Central memory CD8-positive, alpha-beta T cell (primary cell): ENCODE measurements at regions not wholly inside any gene's neighbourhood (a gene's known extent, or its start where the extent isn't known, plus 50 kb on each side); places are given as distances from the start of the nearest gene placed in this dataset.
A peak's percentile ranks its signal among the peaks of the same experiment; 100 is the strongest.

Experiments used
- ATAC-seq: fragments of 150-1000 bp; cut with Tn5 transposase; replicated peaks from 2 replicates; pipeline ENCODE4 v1.10.0; 2022; ENCODE audit warnings: mild to moderate bottlenecking, moderate FRiP score, moderate number of reproducible peaks; ENCODE audit not compliant: poor library complexity, severe bottlenecking; ENCODE audit errors: extremely low read depth
- DNase-seq, 2 donors: peaks; one replicate each; pipeline ENCODE4 v3.0.0; 2021; ENCODE audit warnings: low spot score in 2 of 2
- H3K27ac Mint-ChIP-seq: one replicate; pipeline ENCODE4 v1.8.0; 2022; ENCODE audit warnings: low read depth, mild to moderate bottlenecking, moderate library complexity, mixed read lengths
- H3K27me3 Mint-ChIP-seq: one replicate; pipeline ENCODE4 v1.8.0; 2022; ENCODE audit warnings: mixed read lengths
- H3K36me3 Mint-ChIP-seq: one replicate; pipeline ENCODE4 v1.8.0; 2022; ENCODE audit warnings: mild to moderate bottlenecking, moderate library complexity, mixed read lengths; ENCODE audit not compliant: insufficient read depth
- H3K4me1 Mint-ChIP-seq: one replicate; pipeline ENCODE4 v1.8.0; 2022; ENCODE audit warnings: mixed read lengths
- H3K4me3 Mint-ChIP-seq: one replicate; pipeline ENCODE4 v1.8.0; 2022; ENCODE audit warnings: mild to moderate bottlenecking, moderate library complexity, mixed read lengths
- H3K9me3 Mint-ChIP-seq: one replicate; pipeline ENCODE4 v1.8.0; 2022; ENCODE audit warnings: mixed read lengths

DNA sequence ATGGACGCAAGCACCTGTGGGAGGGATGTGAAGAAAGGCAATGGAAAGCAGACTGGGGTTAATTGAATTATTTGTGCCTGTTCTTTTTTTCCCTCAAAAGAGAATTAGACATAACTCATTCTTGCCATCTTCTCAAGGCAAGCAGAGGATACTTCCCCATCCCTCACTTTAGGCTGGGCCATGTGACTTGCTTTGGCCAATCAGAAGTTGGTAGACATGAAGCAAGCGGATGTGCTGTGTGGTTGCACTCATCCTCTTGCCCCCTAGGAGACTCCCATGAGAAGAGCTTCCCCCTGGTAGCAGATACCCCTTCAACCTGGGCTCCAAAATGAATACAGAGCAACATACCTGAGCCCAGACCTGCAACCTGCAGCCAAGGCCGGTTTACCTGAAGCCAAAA is 124.4 kb upstream of the ZC3H12C start:
- no peak overlapping the region for H3K27ac Mint-ChIP-seq
- ATAC-seq (no peak), DNase-seq (no peak)
- H3K36me3 Mint-ChIP-seq, result no peaks in the 10 kb centered on the region
- no peak overlapping the region for H3K4me3 Mint-ChIP-seq
- no peaks in the 10 kb centered on the region for H3K4me1 Mint-ChIP-seq
- H3K27me3 Mint-ChIP-seq, result no peaks in the 10 kb centered on the region
- H3K9me3 Mint-ChIP-seq, result peaks cover 4% of the 10 kb centered on the region

DNA sequence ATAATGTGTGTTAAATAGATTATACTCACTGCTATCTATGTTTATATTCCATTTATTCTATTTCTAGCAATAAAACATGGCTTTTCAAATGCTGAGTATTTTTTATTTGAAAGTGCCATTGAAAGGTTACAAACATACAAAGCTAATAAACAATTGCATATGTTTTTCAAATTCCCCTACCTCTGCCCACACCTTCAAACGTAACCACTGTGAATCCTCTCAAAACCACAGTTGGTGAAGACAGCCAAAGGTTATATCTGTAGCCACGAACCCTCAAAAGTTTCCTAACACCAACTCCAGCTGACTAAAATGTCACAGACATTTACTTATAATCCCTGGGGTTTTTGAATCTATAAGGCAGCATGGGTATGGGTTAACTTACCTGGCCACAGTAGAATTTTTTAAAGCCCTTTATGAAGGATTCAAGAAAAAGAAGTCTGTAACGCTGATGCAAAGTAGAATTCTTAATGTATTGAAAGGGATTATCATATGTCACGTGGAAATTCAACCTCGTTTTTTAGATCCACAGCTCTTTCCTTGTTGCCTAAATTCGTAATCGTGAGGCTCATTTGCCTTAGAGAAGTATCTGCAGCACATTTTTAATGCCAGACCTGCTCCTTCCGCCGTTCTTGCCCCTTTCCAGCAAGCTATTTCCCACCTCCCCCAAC is 122.5 kb upstream of the ZC3H12C start:
- Mint-ChIP-seq H3K27ac (no peak overlapping the region), H3K4me3 (no peak overlapping the region), H3K36me3 (no peaks in the 10 kb centered on the region), H3K27me3 (peaks cover 10% of the 10 kb centered on the region), H3K4me1 (no peaks in the 10 kb centered on the region), H3K9me3 (peaks cover 2% of the 10 kb centered on the region)
- DNase-seq, result no peak
- no peak for ATAC-seq

DNA sequence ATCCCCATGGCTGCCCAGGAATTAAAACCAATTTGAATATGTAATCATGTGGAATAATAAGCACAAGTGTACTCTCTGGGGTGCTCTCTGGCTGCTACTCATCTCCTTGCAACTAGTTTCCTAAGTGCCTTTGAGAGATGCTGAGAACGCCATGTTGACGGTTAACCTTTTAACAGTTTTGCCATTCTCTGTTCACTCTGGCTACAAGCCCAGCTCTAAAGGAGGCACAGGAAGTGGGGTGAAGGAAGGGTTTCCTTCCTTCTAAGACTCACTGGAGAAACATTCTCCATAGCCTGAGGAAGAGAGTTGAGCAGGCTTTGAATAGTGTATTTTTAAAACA is 122.0 kb upstream of the ZC3H12C start:
- ATAC-seq (no peak), DNase-seq (no peak)
- no peak overlapping the region for H3K27ac Mint-ChIP-seq
- H3K4me3 Mint-ChIP-seq, result no peak overlapping the region
- H3K27me3 Mint-ChIP-seq, result peaks cover 10% of the 10 kb centered on the region
- no peaks in the 10 kb centered on the region for H3K36me3 Mint-ChIP-seq
- H3K9me3 Mint-ChIP-seq, result no peaks in the 10 kb centered on the region
- no peaks in the 10 kb centered on the region for H3K4me1 Mint-ChIP-seq

DNA sequence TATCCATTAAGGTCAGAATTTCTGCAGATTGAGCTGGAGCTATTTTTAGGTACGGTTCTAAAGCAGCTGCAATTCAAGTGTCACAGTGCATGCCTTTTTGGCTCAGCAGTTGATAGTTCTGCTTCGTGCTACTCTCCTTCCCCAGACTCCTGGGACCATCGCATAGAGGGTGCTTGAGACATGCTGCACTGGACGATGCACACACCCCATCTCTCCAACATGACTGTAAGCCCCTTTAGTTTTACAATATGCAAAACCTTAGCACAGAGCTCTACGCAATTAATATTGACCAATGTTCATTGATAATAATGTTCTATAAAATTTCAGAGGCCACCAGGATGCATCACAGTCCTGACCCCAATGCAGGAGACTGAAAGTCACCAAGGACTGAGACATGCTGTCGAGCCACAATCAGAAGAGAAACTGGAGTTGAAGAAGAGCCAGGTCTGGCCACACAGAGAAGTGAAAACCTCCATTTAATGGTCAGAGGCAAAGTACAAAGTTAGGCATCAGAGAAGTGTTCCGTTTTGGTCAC is 120.9 kb upstream of the ZC3H12C start:
- no peak for DNase-seq
- no peak for ATAC-seq
- Mint-ChIP-seq H3K27ac (no peak overlapping the region), H3K4me3 (no peak overlapping the region), H3K9me3 (no peaks in the 10 kb centered on the region), H3K36me3 (no peaks in the 10 kb centered on the region), H3K4me1 (no peaks in the 10 kb centered on the region), H3K27me3 (peaks cover 13% of the 10 kb centered on the region)

DNA sequence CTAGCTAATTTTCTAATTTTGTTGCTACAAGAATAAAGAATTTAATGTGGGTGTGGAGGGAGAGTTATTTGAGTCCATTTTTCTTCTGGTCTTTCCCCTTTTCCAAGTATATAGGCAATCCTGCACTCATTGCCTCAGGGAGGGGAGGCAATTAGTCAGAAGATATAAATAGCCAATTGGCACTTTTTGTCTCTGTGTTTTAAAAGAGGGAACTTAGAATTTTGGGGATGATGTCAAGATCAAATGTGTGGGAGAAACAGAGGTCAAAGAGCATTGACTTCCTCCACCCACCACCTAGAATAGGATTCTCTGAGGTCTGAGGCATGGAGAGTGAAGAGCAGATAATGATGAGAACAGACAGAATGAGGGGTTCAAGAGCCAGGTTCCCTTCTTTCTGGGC is 120.3 kb upstream of the ZC3H12C start:
- no peak overlapping the region for H3K27ac Mint-ChIP-seq
- H3K36me3 Mint-ChIP-seq, result no peaks in the 10 kb centered on the region
- H3K27me3 Mint-ChIP-seq, result peaks cover 17% of the 10 kb centered on the region
- no peaks in the 10 kb centered on the region for H3K9me3 Mint-ChIP-seq
- DNase-seq, result no peak
- no peak overlapping the region for H3K4me3 Mint-ChIP-seq
- no peaks in the 10 kb centered on the region for H3K4me1 Mint-ChIP-seq
- ATAC-seq, result no peak

DNA sequence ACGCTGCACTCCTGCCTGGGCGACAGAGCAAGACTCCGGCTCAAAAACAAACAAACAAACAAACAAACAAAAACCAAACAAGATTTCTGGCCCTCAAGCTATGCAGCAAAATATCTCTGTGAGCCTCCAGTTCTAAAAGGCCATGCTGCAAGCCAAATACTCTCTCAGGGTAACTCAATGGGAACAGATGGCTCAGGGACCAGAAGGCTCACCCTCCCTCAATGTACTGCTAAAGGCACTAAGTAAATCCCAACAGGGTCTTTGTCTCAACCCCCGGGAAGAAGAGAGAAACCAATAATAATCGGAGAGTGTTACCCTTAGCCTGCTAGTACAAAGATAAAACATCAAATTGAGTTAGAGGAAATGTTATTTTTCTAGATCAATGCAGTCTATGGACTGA is 119.7 kb upstream of the ZC3H12C start:
- H3K27me3 Mint-ChIP-seq, result peaks cover 17% of the 10 kb centered on the region
- H3K36me3 Mint-ChIP-seq, result no peaks in the 10 kb centered on the region
- no peak overlapping the region for H3K27ac Mint-ChIP-seq
- no peaks in the 10 kb centered on the region for H3K4me1 Mint-ChIP-seq
- ATAC-seq, result no peak
- H3K9me3 Mint-ChIP-seq, result no peaks in the 10 kb centered on the region
- H3K4me3 Mint-ChIP-seq, result no peak overlapping the region
- DNase-seq, result no peak

DNA sequence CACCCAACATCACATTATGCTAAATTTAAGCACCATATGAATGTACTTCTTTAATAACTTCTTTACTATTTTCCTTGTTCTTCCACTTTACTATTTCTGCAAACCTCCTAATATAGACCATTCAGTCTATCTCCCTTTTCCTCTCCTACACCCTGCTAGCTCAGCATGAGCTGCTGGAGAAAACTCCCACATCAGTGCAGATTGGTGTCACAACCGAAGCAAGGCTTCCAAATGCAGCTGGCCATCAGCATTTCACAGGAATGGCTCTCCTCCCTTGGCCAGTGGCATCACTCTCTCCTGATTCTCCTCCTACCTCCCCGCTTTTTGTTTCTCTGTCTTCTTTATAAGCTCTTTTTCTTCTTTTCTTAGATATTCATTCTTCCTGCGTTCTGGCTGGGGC is 118.7 kb upstream of the ZC3H12C start:
- Mint-ChIP-seq H3K4me1 (no peaks in the 10 kb centered on the region), H3K27me3 (peaks cover 17% of the 10 kb centered on the region), H3K36me3 (no peaks in the 10 kb centered on the region)

DNA sequence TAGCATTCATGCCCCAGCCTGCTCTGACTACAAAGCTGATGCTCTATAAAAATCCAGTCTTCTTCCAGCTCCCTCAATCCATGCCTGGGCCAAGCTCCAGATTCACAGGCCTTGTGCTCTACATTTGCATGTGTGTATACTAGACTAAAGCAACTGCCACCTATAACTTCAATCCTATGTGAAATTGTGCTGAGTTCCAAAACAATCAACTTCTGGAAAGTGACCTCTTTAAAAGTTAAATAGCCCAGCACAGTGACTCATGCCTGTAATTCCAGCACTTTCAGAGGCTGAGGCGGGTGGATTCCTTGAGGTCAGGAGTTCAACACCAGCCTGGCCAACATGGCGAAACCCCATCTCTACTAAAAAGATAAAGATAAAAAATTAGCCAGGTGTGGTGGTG is 114.3 kb upstream of the ZC3H12C start:
- Mint-ChIP-seq H3K9me3 (no peaks in the 10 kb centered on the region), H3K4me1 (no peaks in the 10 kb centered on the region), H3K27ac (no peak overlapping the region), H3K36me3 (no peaks in the 10 kb centered on the region), H3K27me3 (peaks cover 17% of the 10 kb centered on the region), H3K4me3 (no peak overlapping the region)
- DNase-seq (no peak), ATAC-seq (no peak)

More for the DNA sequence above, 118.7 kb upstream of the ZC3H12C start:
- DNase-seq, result no peak
- no peak for ATAC-seq
- Mint-ChIP-seq H3K4me3 (no peak overlapping the region), H3K9me3 (no peaks in the 10 kb centered on the region), H3K27ac (no peak overlapping the region)

DNA sequence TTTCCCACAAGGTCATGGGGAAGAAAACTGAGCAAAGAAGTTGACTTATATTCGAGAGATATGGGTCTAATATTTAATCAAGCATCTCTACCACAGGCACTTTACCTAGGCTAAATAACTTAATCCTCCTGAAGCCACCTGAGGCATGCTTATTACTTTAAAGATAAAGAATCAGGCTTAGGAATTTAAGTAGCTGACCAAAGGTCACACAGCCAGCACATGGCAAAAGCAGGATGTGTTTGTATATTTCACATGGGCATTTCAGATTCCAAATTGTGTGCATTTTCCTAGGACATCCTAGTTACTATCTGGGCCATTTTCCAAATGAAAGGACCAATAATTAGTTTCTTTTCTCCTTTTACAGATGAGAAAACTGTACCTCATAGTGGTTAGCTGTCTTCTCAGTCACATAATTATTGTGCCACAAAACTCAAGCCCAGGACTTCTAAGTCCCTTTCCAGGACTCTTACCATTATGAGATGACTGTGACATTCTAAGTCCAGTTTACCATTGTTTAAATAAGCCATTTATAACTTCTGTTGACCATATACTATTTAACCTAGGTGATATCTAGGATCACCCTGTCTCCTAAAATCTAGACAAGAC is 112.1 kb upstream of the ZC3H12C start:
- H3K4me3 Mint-ChIP-seq, result no peak overlapping the region
- DNase-seq, result no peak
- H3K36me3 Mint-ChIP-seq, result no peaks in the 10 kb centered on the region
- H3K4me1 Mint-ChIP-seq, result no peaks in the 10 kb centered on the region
- no peak overlapping the region for H3K27ac Mint-ChIP-seq
- no peaks in the 10 kb centered on the region for H3K9me3 Mint-ChIP-seq
- no peak for ATAC-seq
- H3K27me3 Mint-ChIP-seq, result peaks cover 8% of the 10 kb centered on the region

DNA sequence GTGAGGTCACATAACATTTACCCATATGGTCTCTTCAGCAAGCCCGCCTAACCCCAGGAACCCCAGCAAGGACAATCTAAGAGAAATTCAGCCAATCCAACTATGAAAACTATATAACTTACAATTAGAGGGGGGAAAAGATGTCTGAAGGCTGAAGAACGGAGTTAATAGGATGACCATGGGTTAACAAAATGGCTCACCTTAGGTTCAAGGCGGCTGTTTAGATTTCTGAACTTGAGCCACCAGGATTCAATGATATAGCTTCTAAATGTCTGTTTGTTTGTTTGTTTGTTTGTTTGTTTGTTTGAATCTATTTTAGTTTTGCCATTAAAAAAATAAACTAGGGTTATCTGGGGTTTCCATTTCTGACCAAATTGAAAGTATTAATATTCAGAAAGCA is 109.8 kb upstream of the ZC3H12C start:
- Mint-ChIP-seq H3K27me3 (no peaks in the 10 kb centered on the region), H3K27ac (no peak overlapping the region), H3K4me3 (no peak overlapping the region), H3K36me3 (no peaks in the 10 kb centered on the region), H3K9me3 (no peaks in the 10 kb centered on the region), H3K4me1 (no peaks in the 10 kb centered on the region)
- ATAC-seq, result no peak
- no peak for DNase-seq

DNA sequence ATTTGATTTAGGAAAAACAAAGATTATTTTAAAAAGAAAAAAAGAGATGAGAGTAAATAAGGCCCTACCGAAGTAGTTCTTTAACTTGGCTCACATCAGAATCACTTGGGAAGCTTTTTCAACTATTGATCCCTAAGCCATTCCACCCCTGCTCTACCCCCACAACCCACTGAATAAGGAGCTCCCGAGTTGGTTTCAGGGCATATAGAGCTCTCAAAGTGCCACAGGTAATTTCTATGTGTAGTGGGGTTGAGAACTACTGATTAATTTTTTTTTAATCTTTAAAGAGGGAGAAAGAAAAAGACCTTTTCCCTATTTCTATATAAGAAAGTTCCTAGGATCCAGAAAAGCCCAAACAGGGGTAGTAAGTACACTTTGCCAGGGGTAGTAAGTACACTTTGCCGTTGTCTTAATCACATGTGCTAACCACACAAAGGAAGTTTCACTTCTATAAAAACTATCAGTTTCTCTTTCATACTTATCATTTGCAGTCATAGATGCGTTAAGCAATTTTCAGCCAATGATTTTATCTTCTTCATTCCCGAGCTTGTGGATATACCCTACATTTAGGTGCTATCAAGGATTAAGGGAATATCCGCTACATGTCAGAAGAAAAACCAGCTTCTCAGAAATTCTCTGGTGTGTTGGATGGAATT is 108.4 kb upstream of the ZC3H12C start:
- Mint-ChIP-seq H3K27me3 (no peaks in the 10 kb centered on the region), H3K4me3 (peak overlapping the region; percentile 8), H3K36me3 (no peaks in the 10 kb centered on the region), H3K27ac (no peak overlapping the region), H3K4me1 (no peaks in the 10 kb centered on the region), H3K9me3 (no peaks in the 10 kb centered on the region)
- ATAC-seq (no peak), DNase-seq (no peak)

DNA sequence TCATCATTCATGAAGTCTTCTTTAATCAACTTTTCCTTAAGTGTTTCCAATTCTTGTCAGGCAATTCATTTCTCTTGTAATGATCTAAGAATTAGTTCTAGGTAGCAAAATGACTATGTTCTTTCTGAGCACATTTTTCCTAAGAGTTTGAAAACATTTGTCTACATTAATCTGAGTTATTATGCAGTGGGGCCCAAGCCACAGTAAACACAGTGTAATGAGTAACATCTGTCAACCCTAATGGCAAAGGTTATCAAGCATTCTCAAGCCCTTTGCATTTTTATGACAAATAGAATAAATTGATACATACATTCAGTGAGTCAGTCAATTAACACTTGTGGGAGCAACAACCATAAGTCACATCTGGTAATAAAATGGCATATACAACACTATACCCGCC is 106.7 kb upstream of the ZC3H12C start:
- Mint-ChIP-seq H3K27me3 (no peaks in the 10 kb centered on the region), H3K4me1 (no peaks in the 10 kb centered on the region), H3K36me3 (no peaks in the 10 kb centered on the region), H3K4me3 (no peak overlapping the region), H3K27ac (no peak overlapping the region), H3K9me3 (no peaks in the 10 kb centered on the region)
- DNase-seq (no peak), ATAC-seq (no peak)

DNA sequence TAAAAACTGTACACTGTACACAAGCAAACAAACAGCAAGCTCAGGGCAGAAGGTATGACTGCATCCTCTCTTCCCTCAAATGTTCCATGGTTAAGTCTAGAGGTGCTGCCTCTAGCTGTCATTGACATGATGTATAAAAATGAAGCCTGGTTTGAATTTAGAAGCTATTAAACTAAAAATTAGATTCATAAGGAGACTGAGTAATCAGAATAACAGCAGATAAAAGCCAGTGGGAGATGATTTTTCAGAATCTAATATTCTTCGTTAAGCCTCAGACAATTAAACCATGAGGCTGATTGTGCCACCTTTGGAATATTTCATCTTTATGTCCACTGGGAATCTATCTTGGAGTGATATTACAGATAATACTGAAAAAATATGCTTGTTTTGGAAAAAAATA is 101.4 kb upstream of the ZC3H12C start:
- DNase-seq, result no peak
- ATAC-seq, result no peak
- H3K27me3 Mint-ChIP-seq, result no peaks in the 10 kb centered on the region
- H3K9me3 Mint-ChIP-seq, result no peaks in the 10 kb centered on the region
- H3K4me1 Mint-ChIP-seq, result no peaks in the 10 kb centered on the region
- H3K27ac Mint-ChIP-seq, result no peak overlapping the region
- no peak overlapping the region for H3K4me3 Mint-ChIP-seq
- no peaks in the 10 kb centered on the region for H3K36me3 Mint-ChIP-seq
